ENCODE measurements at regions not wholly inside any gene's neighbourhood (a gene's known extent, or its start where the extent isn't known, plus 50 kb on each side); places are given as distances from the start of the nearest gene placed in this dataset.

DNA sequence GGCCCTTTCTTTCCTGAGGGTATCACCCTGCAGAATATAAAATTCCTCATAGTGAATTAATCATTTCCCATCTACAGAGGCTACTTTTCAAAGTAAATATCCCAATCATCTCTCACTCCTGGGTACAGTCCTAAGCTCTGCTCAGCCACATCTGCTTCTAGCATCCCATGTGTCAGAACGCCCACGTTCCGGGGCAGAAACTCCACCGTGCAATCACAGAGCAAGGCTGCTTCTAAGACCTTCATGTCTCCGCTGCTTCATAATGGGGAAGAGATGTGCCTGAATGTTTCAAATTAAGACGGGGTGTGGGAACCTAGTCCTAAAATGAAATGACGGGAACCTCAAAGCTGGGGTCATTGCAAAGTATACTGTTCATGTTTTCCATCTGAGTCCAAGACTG lies 208.8 kb upstream of the GMDS start:
- in situ Hi-C loops (cut with HindIII; ENCODE audit: extremely low pct_ligation_motif_present, low pct_unique_long_range_greater_than_20kb) (loop anchor here (10.0 kb wide), 1 partner anchor 249 kb away; no protein-coding TSS in a partner anchor), intact Hi-C loops (cut with micrococcal nuclease; ENCODE audit: unreplicated experiment) (no loop called here)
- no peaks in the 10 kb centered on the region for H4K20me1 ChIP-seq (ENCODE audit: insufficient read depth, low read length)
- H3K4me1 ChIP-seq (ENCODE audit: insufficient read depth, low read length): 0 out of 2 replicates have a peak, but pooled peaks cover 6% of the 10 kb centered on the region
- H3K27ac ChIP-seq (ENCODE audit: extremely low read length, insufficient read depth, low read length): no peak overlapping the region
- H3K4me2 ChIP-seq (ENCODE audit: low read depth, low read length): no peak overlapping the region
- H3K36me3 ChIP-seq (replicated peaks in 1 of 2; ENCODE audit: control insufficient read depth in 1 of 2, insufficient read depth in 2 of 2, low read length in 2 of 2): no peaks in the 10 kb centered on the region
- no peaks in the 10 kb centered on the region for H3K9me3 ChIP-seq (ENCODE audit: low read length)
- ChIA-PET CTCF (ENCODE audit: low intra/inter-chr PET ratio, low total read pairs) (no interaction called here), POLR2A (no interaction called here)
- ATAC-seq (no peak), DNase-seq (ENCODE audit: low spot score) (no peak), FAIRE-seq (no peak)
- BruUV-seq (replicated peaks): no TSS peak
- no peak overlapping the region for H3K4me3 ChIP-seq (replicated peaks in 1 of 3; ENCODE audit: insufficient read depth in 1 of 3, low read depth in 2 of 3, low read length in 3 of 3)
- H3K79me2 ChIP-seq (ENCODE audit: insufficient read depth, low read length): no peaks in the 10 kb centered on the region
- 78% methylated on average over 7 of the region's 7 CpGs for WGBS (ENCODE audit: low lambda C conversion rate)
- no peak overlapping the region for H2AFZ ChIP-seq (ENCODE audit: low read length)
- no peaks in the 10 kb centered on the region for H3K27me3 ChIP-seq (ENCODE audit: control insufficient read depth in 1 of 2, insufficient read depth in 2 of 2, low read length in 2 of 2)
- H3K9ac ChIP-seq (ENCODE audit: insufficient read depth, low read depth, low read length): no peak overlapping the region
- TF ChIP-seq SMAD3 (CRISPR knock-in tag; IDR thresholded peaks at IDR 0.05) (no peak), ZBTB38 (CRISPR knock-in tag; IDR thresholded peaks at IDR 0.05) (no peak), RNF2 (conservative IDR thresholded peaks at IDR 0.05; ENCODE audit: low read depth) (no peak), ATF1 (CRISPR knock-in tag; IDR thresholded peaks at IDR 0.05) (no peak), ZNF605 (CRISPR knock-in tag; IDR thresholded peaks at IDR 0.05) (no peak), MTA3 (CRISPR knock-in tag; IDR thresholded peaks at IDR 0.05) (no peak), ZNF160 (CRISPR knock-in tag; IDR thresholded peaks at IDR 0.05) (no peak), ZSCAN21 (CRISPR knock-in tag; IDR thresholded peaks at IDR 0.05; ENCODE audit: borderline replicate concordance) (no peak), ZSCAN12 (CRISPR knock-in tag; IDR thresholded peaks at IDR 0.05) (no peak), ZNF747 (CRISPR knock-in tag; IDR thresholded peaks at IDR 0.05; ENCODE audit: borderline replicate concordance) (no peak), NFKB2 (CRISPR knock-in tag; IDR thresholded peaks at IDR 0.05; ENCODE audit: borderline replicate concordance) (no peak), ZNF879 (CRISPR knock-in tag; IDR thresholded peaks at IDR 0.05) (no peak), NR2C2 (CRISPR knock-in tag; IDR thresholded peaks at IDR 0.05; ENCODE audit: borderline replicate concordance) (no peak)
- TF ChIP-seq, protein P1, sequence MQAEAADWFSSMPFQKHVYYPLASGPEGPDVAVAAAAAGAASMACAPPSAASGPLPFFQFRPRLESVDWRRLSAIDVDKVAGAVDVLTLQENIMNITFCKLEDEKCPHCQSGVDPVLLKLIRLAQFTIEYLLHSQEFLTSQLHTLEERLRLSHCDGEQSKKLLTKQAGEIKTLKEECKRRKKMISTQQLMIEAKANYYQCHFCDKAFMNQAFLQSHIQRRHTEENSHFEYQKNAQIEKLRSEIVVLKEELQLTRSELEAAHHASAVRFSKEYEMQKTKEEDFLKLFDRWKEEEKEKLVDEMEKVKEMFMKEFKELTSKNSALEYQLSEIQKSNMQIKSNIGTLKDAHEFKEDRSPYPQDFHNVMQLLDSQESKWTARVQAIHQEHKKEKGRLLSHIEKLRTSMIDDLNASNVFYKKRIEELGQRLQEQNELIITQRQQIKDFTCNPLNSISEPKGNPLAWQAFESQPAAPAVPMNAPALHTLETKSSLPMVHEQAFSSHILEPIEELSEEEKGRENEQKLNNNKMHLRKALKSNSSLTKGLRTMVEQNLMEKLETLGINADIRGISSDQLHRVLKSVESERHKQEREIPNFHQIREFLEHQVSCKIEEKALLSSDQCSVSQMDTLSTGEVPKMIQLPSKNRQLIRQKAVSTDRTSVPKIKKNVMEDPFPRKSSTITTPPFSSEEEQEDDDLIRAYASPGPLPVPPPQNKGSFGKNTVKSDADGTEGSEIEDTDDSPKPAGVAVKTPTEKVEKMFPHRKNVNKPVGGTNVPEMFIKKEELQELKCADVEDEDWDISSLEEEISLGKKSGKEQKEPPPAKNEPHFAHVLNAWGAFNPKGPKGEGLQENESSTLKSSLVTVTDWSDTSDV (CRISPR knock-in tag; IDR thresholded peaks at IDR 0.05): no peak
- TF ChIP-seq, protein P2, sequence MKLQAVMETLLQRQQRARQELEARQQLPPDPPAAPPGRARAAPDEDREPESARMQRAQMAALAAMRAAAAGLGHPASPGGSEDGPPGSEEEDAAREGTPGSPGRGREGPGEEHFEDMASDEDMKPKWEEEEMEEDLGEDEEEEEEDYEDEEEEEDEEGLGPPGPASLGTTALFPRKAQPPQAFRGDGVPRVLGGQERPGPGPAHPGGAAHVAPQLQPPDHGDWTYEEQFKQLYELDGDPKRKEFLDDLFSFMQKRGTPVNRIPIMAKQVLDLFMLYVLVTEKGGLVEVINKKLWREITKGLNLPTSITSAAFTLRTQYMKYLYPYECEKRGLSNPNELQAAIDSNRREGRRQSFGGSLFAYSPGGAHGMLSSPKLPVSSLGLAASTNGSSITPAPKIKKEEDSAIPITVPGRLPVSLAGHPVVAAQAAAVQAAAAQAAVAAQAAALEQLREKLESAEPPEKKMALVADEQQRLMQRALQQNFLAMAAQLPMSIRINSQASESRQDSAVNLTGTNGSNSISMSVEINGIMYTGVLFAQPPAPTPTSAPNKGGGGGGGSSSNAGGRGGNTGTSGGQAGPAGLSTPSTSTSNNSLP (IDR thresholded peaks at IDR 0.05; ENCODE audit: low read depth, low read length): no peak
- TF ChIP-seq, protein P3, sequence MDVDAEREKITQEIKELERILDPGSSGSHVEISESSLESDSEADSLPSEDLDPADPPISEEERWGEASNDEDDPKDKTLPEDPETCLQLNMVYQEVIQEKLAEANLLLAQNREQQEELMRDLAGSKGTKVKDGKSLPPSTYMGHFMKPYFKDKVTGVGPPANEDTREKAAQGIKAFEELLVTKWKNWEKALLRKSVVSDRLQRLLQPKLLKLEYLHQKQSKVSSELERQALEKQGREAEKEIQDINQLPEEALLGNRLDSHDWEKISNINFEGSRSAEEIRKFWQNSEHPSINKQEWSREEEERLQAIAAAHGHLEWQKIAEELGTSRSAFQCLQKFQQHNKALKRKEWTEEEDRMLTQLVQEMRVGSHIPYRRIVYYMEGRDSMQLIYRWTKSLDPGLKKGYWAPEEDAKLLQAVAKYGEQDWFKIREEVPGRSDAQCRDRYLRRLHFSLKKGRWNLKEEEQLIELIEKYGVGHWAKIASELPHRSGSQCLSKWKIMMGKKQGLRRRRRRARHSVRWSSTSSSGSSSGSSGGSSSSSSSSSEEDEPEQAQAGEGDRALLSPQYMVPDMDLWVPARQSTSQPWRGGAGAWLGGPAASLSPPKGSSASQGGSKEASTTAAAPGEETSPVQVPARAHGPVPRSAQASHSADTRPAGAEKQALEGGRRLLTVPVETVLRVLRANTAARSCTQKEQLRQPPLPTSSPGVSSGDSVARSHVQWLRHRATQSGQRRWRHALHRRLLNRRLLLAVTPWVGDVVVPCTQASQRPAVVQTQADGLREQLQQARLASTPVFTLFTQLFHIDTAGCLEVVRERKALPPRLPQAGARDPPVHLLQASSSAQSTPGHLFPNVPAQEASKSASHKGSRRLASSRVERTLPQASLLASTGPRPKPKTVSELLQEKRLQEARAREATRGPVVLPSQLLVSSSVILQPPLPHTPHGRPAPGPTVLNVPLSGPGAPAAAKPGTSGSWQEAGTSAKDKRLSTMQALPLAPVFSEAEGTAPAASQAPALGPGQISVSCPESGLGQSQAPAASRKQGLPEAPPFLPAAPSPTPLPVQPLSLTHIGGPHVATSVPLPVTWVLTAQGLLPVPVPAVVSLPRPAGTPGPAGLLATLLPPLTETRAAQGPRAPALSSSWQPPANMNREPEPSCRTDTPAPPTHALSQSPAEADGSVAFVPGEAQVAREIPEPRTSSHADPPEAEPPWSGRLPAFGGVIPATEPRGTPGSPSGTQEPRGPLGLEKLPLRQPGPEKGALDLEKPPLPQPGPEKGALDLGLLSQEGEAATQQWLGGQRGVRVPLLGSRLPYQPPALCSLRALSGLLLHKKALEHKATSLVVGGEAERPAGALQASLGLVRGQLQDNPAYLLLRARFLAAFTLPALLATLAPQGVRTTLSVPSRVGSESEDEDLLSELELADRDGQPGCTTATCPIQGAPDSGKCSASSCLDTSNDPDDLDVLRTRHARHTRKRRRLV (CRISPR knock-in tag; IDR thresholded peaks at IDR 0.05): no peak
- TF ChIP-seq, protein P4, sequence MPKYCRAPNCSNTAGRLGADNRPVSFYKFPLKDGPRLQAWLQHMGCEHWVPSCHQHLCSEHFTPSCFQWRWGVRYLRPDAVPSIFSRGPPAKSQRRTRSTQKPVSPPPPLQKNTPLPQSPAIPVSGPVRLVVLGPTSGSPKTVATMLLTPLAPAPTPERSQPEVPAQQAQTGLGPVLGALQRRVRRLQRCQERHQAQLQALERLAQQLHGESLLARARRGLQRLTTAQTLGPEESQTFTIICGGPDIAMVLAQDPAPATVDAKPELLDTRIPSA (CRISPR knock-in tag; IDR thresholded peaks at IDR 0.05; ENCODE audit: borderline replicate concordance): no peak
